Immature natural killer cell (primary cell): ENCODE measurements at regions not wholly inside any gene's neighbourhood (a gene's known extent, or its start where the extent isn't known, plus 50 kb on each side); places are given as distances from the start of the nearest gene placed in this dataset.

ENCODE experiments used
- DNase-seq, 3 donors: peaks; one replicate each; pipeline ENCODE4 v3.0.0; 2022; ENCODE audit warnings: mixed read lengths in 1 of 3
- H3K27ac Mint-ChIP-seq, 6 donors: one replicate each; pipeline ENCODE4 v1.8.0; 2020; ENCODE audit warnings: mixed read lengths in 6 of 6, mild to moderate bottlenecking in 5 of 6, inconsistent platforms in 4 of 6, moderate library complexity in 3 of 6
- H3K27me3 Mint-ChIP-seq, 3 donors: one replicate each; pipeline ENCODE4 v1.8.0; 2020 to 2021; ENCODE audit warnings: low read depth in 3 of 3, mild to moderate bottlenecking in 3 of 3, mixed read lengths in 3 of 3, moderate library complexity in 3 of 3, inconsistent platforms in 1 of 3
- H3K36me3 Mint-ChIP-seq, 3 donors: one replicate each; pipeline ENCODE4 v1.8.0; 2020; ENCODE audit warnings: mixed read lengths in 3 of 3, inconsistent platforms in 2 of 3, mild to moderate bottlenecking in 2 of 3
- H3K4me1 Mint-ChIP-seq, 2 donors: one replicate each; pipeline ENCODE4 v1.8.0; 2020; ENCODE audit warnings: inconsistent platforms in 2 of 2, mild to moderate bottlenecking in 2 of 2, mixed read lengths in 2 of 2, moderate library complexity in 1 of 2
- H3K4me3 Mint-ChIP-seq, 5 donors: one replicate each; pipeline ENCODE4 v1.8.0; 2020; ENCODE audit warnings: mild to moderate bottlenecking in 5 of 5, mixed read lengths in 5 of 5, inconsistent platforms in 3 of 5, moderate library complexity in 3 of 5
- H3K9me3 Mint-ChIP-seq, 6 donors: one replicate each; pipeline ENCODE4 v1.8.0; 2020; ENCODE audit warnings: mild to moderate bottlenecking in 6 of 6, mixed read lengths in 6 of 6, inconsistent platforms in 4 of 6, moderate library complexity in 3 of 6

- H3K27me3 Mint-ChIP-seq, result peaks cover 1 to 8% (median 4%) of the 10 kb centered on the region in 3 donors
- H3K36me3 Mint-ChIP-seq, result no peaks in the 10 kb centered on the region
- no peaks in the 10 kb centered on the region for H3K4me1 Mint-ChIP-seq
- no peak overlapping the region for H3K4me3 Mint-ChIP-seq
- DNase-seq, result no peak
- no peak overlapping the region for H3K27ac Mint-ChIP-seq
- H3K9me3 Mint-ChIP-seq, result peaks cover 0 to 14% (median 5%) of the 10 kb centered on the region in 6 donors
These were observed 58.7 kb upstream of the SIM2 start for GRCh38 chr21:36640174-36640720.

GRCh38 chr21:36640721-36641244 is 58.1 kb upstream of the SIM2 start:
- Mint-ChIP-seq H3K4me1 (no peaks in the 10 kb centered on the region), H3K27ac (no peak overlapping the region)

GRCh38 chr21:36641346-36641745 is 57.6 kb upstream of the SIM2 start:
- no peaks in the 10 kb centered on the region for H3K4me1 Mint-ChIP-seq
- peaks cover 0 to 8% (median 4%) of the 10 kb centered on the region in 3 donors for H3K27me3 Mint-ChIP-seq
- H3K4me3 Mint-ChIP-seq, result no peak overlapping the region

More at GRCh38 chr21:36640721-36641244, 58.1 kb upstream of the SIM2 start:
- Mint-ChIP-seq H3K9me3 (peaks cover 0 to 14% (median 5%) of the 10 kb centered on the region in 6 donors), H3K27me3 (peaks cover 0 to 8% (median 4%) of the 10 kb centered on the region in 3 donors), H3K4me3 (no peak overlapping the region), H3K36me3 (no peaks in the 10 kb centered on the region)
- no peak for DNase-seq

GRCh38 chr21:36641886-36642285 is 57.0 kb upstream of the SIM2 start:
- Mint-ChIP-seq H3K27ac (no peak overlapping the region), H3K9me3 (peaks cover 0 to 6% (median under 1%) of the 10 kb centered on the region in 6 donors), H3K4me3 (no peak overlapping the region), H3K36me3 (no peaks in the 10 kb centered on the region), H3K27me3 (peaks cover 0 to 10% (median 4%) of the 10 kb centered on the region in 3 donors), H3K4me1 (no peaks in the 10 kb centered on the region)
- no peak for DNase-seq

More at GRCh38 chr21:36641346-36641745, 57.6 kb upstream of the SIM2 start:
- DNase-seq, result no peak
- Mint-ChIP-seq H3K27ac (no peak overlapping the region), H3K9me3 (peaks cover 0 to 12% (median 2%) of the 10 kb centered on the region in 6 donors), H3K36me3 (no peaks in the 10 kb centered on the region)

- H3K27ac Mint-ChIP-seq, result no peak overlapping the region
- no peak overlapping the region for H3K4me3 Mint-ChIP-seq
- no peaks in the 10 kb centered on the region for H3K9me3 Mint-ChIP-seq
- H3K4me1 Mint-ChIP-seq, result no peaks in the 10 kb centered on the region
- H3K27me3 Mint-ChIP-seq, result peaks cover 1 to 19% (median 3%) of the 10 kb centered on the region in 3 donors
- no peaks in the 10 kb centered on the region for H3K36me3 Mint-ChIP-seq
- no peak for DNase-seq
These were observed 56.1 kb upstream of the SIM2 start for GRCh38 chr21:36642777-36643176.

- no peak for DNase-seq
- Mint-ChIP-seq H3K27ac (no peak overlapping the region), H3K4me3 (no peak overlapping the region), H3K4me1 (no peaks in the 10 kb centered on the region), H3K27me3 (peaks cover 1 to 19% (median 4%) of the 10 kb centered on the region in 3 donors), H3K36me3 (no peaks in the 10 kb centered on the region), H3K9me3 (no peaks in the 10 kb centered on the region)
These were observed 55.3 kb upstream of the SIM2 start for GRCh38 chr21:36643374-36644250.

- Mint-ChIP-seq H3K4me3 (no peak overlapping the region), H3K27me3 (peaks cover 1 to 19% (median 2%) of the 10 kb centered on the region in 3 donors), H3K4me1 (no peaks in the 10 kb centered on the region), H3K36me3 (no peaks in the 10 kb centered on the region), H3K9me3 (no peaks in the 10 kb centered on the region), H3K27ac (no peak overlapping the region)
- DNase-seq, result no peak
These were observed 52.9 kb upstream of the SIM2 start for GRCh38 chr21:36646011-36646410.

GRCh38 chr21:36646645-36647044 is 52.3 kb upstream of the SIM2 start:
- H3K4me1 Mint-ChIP-seq, result no peaks in the 10 kb centered on the region
- no peak overlapping the region for H3K4me3 Mint-ChIP-seq
- no peak for DNase-seq
- H3K27ac Mint-ChIP-seq, result no peak overlapping the region
- no peaks in the 10 kb centered on the region for H3K9me3 Mint-ChIP-seq
- H3K36me3 Mint-ChIP-seq, result no peaks in the 10 kb centered on the region
- peaks cover 1 to 19% (median 2%) of the 10 kb centered on the region in 3 donors for H3K27me3 Mint-ChIP-seq

GRCh38 chr21:36647279-36648093 is 51.4 kb upstream of the SIM2 start:
- no peak overlapping the region for H3K4me3 Mint-ChIP-seq
- no peak overlapping the region for H3K27ac Mint-ChIP-seq

More at GRCh38 chr21:36647279-36648093, 51.4 kb upstream of the SIM2 start:
- no peak for DNase-seq
- no peaks in the 10 kb centered on the region for H3K9me3 Mint-ChIP-seq
- peaks cover 1 to 17% (median 4%) of the 10 kb centered on the region in 3 donors for H3K27me3 Mint-ChIP-seq
- H3K36me3 Mint-ChIP-seq, result no peaks in the 10 kb centered on the region
- H3K4me1 Mint-ChIP-seq, result no peaks in the 10 kb centered on the region
